ENCODE measurements at regions not wholly inside any gene's neighbourhood (a gene's known extent, or its start where the extent isn't known, plus 50 kb on each side); places are given as distances from the start of the nearest gene placed in this dataset.
"Not testable (repeated sequence)": the region's sequence is repeated elsewhere in the genome, so short reads cannot be mapped to it uniquely, and the experiment has no call there.

DNA sequence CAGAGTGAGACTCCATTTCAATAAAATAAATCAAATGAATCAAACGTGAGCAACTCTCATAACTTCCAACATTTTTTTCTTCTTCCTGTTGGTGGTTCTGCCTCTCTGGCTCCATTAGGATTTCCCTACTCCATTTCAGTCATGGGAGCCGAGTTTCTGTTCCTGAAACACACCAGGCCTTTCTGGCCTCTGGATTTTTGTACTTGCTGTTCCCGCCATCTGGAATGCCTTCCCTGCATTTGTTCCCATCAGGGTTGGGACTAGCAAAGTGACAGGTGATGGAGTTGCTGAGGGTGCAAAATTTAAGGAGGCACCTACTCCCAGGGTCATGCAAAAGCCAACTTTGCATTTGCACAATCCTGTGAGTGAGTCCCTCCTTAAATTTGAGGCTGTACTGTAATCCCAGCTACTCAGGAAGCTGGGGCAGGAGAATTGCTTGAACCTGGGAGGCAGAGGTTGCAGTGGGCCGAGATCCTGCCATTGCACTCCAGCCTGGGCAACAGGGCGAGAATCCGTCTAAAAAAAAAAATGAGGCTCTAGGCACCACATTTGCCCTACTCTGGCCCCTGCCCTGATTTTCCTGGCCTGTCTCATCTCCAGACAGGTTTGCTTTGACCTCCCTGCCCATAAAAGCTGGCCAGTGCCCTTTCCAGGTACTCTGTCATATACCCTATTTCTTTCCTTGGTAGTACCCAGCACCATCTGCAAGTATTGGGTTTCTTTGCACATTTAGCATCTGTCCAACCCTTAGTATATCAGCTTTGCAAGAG, 93.4 kb upstream of the METTL9 start:
- TF ChIP-seq, protein P1, sequence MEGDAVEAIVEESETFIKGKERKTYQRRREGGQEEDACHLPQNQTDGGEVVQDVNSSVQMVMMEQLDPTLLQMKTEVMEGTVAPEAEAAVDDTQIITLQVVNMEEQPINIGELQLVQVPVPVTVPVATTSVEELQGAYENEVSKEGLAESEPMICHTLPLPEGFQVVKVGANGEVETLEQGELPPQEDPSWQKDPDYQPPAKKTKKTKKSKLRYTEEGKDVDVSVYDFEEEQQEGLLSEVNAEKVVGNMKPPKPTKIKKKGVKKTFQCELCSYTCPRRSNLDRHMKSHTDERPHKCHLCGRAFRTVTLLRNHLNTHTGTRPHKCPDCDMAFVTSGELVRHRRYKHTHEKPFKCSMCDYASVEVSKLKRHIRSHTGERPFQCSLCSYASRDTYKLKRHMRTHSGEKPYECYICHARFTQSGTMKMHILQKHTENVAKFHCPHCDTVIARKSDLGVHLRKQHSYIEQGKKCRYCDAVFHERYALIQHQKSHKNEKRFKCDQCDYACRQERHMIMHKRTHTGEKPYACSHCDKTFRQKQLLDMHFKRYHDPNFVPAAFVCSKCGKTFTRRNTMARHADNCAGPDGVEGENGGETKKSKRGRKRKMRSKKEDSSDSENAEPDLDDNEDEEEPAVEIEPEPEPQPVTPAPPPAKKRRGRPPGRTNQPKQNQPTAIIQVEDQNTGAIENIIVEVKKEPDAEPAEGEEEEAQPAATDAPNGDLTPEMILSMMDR (IDR thresholded peaks at IDR 0.05; ENCODE audit: borderline replicate concordance, extremely low read depth, low read length, poor library complexity, severe bottlenecking) = not testable (repeated sequence)
- TF ChIP-seq EZH2 (IDR thresholded peaks at IDR 0.05; ENCODE audit: borderline replicate concordance, low read depth, low read length, severe bottlenecking) = not testable (repeated sequence)

Data from DND-41 (cell line).